Liver (tissue), 7 donors: ENCODE measurements at regions not wholly inside any gene's neighbourhood (a gene's known extent, or its start where the extent isn't known, plus 50 kb on each side); places are given as distances from the start of the nearest gene placed in this dataset.

Experiments
- DNase-seq: peaks from one replicate; pipeline ENCODE4 v3.0.0-alpha.2; 2017; ENCODE audit warnings: low spot score
- H3K27ac ChIP-seq, 2 donors: one replicate each; pipeline ENCODE4 v1.7.0; 2013; ENCODE audit warnings: inconsistent platforms in 2 of 2, low read length in 2 of 2, control low read depth in 1 of 2, low read depth in 1 of 2, mild to moderate bottlenecking in 1 of 2
- H3K27me3 ChIP-seq, 4 donors: one replicate each; pipeline versions ENCODE4 v1.6.1 to v1.7.0; 2013; ENCODE audit warnings: low read length in 3 of 4, inconsistent platforms in 1 of 4, mild to moderate bottlenecking in 1 of 4, moderate library complexity in 1 of 4; ENCODE audit not compliant: control insufficient read depth in 4 of 4, insufficient read depth in 4 of 4
- H3K36me3 ChIP-seq, 4 donors: one replicate each; pipeline versions ENCODE4 v1.6.1 to v1.7.0; 2013; ENCODE audit warnings: low read length in 3 of 4, mild to moderate bottlenecking in 3 of 4, low read depth in 1 of 4, moderate library complexity in 1 of 4; ENCODE audit not compliant: control insufficient read depth in 4 of 4, insufficient read depth in 3 of 4
- H3K4me1 ChIP-seq, 4 donors: one replicate each; pipeline versions ENCODE4 v1.6.1 to v1.7.0; 2013; ENCODE audit warnings: low read length in 3 of 4, mild to moderate bottlenecking in 3 of 4, moderate library complexity in 1 of 4; ENCODE audit not compliant: control insufficient read depth in 4 of 4, insufficient read depth in 4 of 4
- H3K4me3 ChIP-seq, 3 donors: one replicate each; pipeline versions ENCODE4 v1.6.1 to v1.7.0; 2013; ENCODE audit warnings: low read length in 3 of 3, control low read depth in 1 of 3, low read depth in 1 of 3, mild to moderate bottlenecking in 1 of 3
- H3K9ac ChIP-seq, 2 donors: one replicate each; pipeline ENCODE4 v1.7.0; 2013; ENCODE audit warnings: low read length in 2 of 2, mild to moderate bottlenecking in 2 of 2, moderate library complexity in 2 of 2, control low read depth in 1 of 2, low read depth in 1 of 2
- H3K9me3 ChIP-seq, 4 donors: one replicate each; pipeline versions ENCODE4 v1.6.1 to v1.7.0; 2013; ENCODE audit warnings: low read length in 3 of 4; ENCODE audit not compliant: control insufficient read depth in 4 of 4
- EGR1 ChIP-seq, 2 donors: IDR thresholded peaks; 2 replicates each; pipeline ENCODE4 v1.6.1; 2016 to 2018; ENCODE audit warnings: antibody characterized with exemption in 2 of 2, low read depth in 2 of 2
- FOXA1 ChIP-seq: IDR thresholded peaks from 2 replicates; pipeline ENCODE4 v1.6.1; 2016; ENCODE audit warnings: antibody characterized with exemption
- GABPA ChIP-seq, 2 donors: IDR thresholded peaks in 1 of 2; conservative IDR thresholded peaks in 1 of 2; 2 replicates each; pipeline ENCODE4 v1.6.1; 2016; ENCODE audit warnings: antibody characterized with exemption in 2 of 2, mild to moderate bottlenecking in 1 of 2, moderate library complexity in 1 of 2
- HNF4A ChIP-seq, 2 donors: conservative IDR thresholded peaks; 2 replicates each; pipeline ENCODE4 v1.6.1; 2016; ENCODE audit warnings: antibody characterized with exemption in 2 of 2, mild to moderate bottlenecking in 2 of 2
- JUND ChIP-seq, 2 donors: IDR thresholded peaks; 2 replicates each; pipeline ENCODE4 v1.6.1; 2016; ENCODE audit warnings: antibody characterized with exemption in 2 of 2
- NR2F2 ChIP-seq: IDR thresholded peaks from 2 replicates; pipeline ENCODE4 v1.6.1; 2016; ENCODE audit warnings: antibody characterized with exemption
- RAD21 ChIP-seq, 2 donors: IDR thresholded peaks; 2 replicates each; pipeline ENCODE4 v1.6.1; 2016; ENCODE audit warnings: antibody characterized with exemption in 2 of 2, mild to moderate bottlenecking in 2 of 2
- RXRA ChIP-seq, 2 donors: IDR thresholded peaks; 2 replicates each; pipeline ENCODE4 v1.6.1; 2017 to 2018; ENCODE audit warnings: antibody characterized with exemption in 2 of 2, mild to moderate bottlenecking in 1 of 2
- SP1 ChIP-seq: IDR thresholded peaks from 2 replicates; pipeline ENCODE4 v1.6.1; 2018; ENCODE audit warnings: antibody characterized with exemption, mild to moderate bottlenecking
- TAF1 ChIP-seq: conservative IDR thresholded peaks from 2 replicates; pipeline ENCODE4 v1.6.1; 2016; ENCODE audit warnings: antibody characterized with exemption, mild to moderate bottlenecking
- ZBTB33 ChIP-seq: IDR thresholded peaks from 2 replicates; pipeline ENCODE4 v1.6.1; 2016; ENCODE audit warnings: antibody characterized with exemption
- WGBS: extraction: QIAGEN DNeasy Blood & Tissue Kit; methylation state at CpG from one replicate; pipeline ENCODE4 v1.1.7; 2013; 5-methylcytosine and 5-hydroxymethylcytosine counted together
- TF ChIP-seq, protein P1 (sequence below): IDR thresholded peaks from 2 replicates; pipeline ENCODE4 v1.6.1; 2016; ENCODE audit warnings: antibody characterized with exemption
- TF ChIP-seq, protein P2 (sequence below): IDR thresholded peaks from 2 replicates; pipeline ENCODE4 v1.6.1; 2016; ENCODE audit warnings: antibody characterized with exemption, mild to moderate bottlenecking
- donor health status: healthy.
- donor health status: healthy.
- donor health status: healthy.
- donor health status: healthy.

- H3K9ac ChIP-seq, result no peak overlapping the region
- H3K36me3 ChIP-seq, result no peaks in the 10 kb centered on the region
- no peaks in the 10 kb centered on the region for H3K9me3 ChIP-seq
- 54% methylated on average over 4 of the region's 4 CpGs for WGBS
- H3K4me3 ChIP-seq, result no peak overlapping the region
- no peak for DNase-seq
- TF ChIP-seq GABPA (IDR thresholded peaks at IDR 0.05 in 1 of 2, conservative IDR thresholded peaks at IDR 0.05 in 1 of 2), result no peak
- TF ChIP-seq NR2F2, result peak; percentile 89
- TF ChIP-seq, protein P1, sequence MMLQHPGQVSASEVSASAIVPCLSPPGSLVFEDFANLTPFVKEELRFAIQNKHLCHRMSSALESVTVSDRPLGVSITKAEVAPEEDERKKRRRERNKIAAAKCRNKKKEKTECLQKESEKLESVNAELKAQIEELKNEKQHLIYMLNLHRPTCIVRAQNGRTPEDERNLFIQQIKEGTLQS, result no peak
- TF ChIP-seq RXRA (IDR thresholded peaks at IDR 0.05), result peak in 1 of 2 donors; percentile 44
- peak; percentile 51 for TF ChIP-seq SP1
- H3K27ac ChIP-seq, result no peak overlapping the region
- H3K27me3 ChIP-seq, result peaks cover 0 to 6% (median 0%) of the 10 kb centered on the region in 4 donors
- no peaks in the 10 kb centered on the region for H3K4me1 ChIP-seq
Measured at GRCh38 chr3:117610156-117610555, 900.6 kb downstream of the TUSC7 start.

DNA sequence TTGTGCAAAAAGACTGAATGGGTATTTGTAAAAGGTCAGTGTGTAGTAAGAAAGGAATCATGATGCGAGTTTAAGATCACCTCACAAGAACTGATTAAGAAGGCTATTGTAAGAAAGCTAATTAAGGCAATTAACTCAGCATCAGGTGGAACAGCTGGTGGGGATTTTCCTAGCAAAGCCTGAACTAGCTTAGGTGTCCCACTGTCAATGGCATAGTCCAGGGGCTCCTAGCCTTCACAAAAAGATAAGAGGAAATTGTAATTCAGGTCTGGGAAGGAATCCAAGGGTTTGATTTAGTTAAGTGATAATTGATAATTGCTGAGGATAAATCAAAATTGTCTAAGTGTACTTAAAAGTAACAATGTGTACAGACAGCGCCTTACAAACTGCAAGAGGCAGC, 901.6 kb downstream of the TUSC7 start:
- peaks cover 0 to 6% (median 0%) of the 10 kb centered on the region in 4 donors for H3K27me3 ChIP-seq
- WGBS, result 66% methylated on average over 2 of the region's 2 CpGs
- no peak for TF ChIP-seq NR2F2
- no peak overlapping the region for H3K4me3 ChIP-seq
- no peaks in the 10 kb centered on the region for H3K4me1 ChIP-seq
- H3K27ac ChIP-seq, result no peak overlapping the region
- H3K9me3 ChIP-seq, result no peaks in the 10 kb centered on the region
- no peak overlapping the region for H3K9ac ChIP-seq
- no peak for DNase-seq
- H3K36me3 ChIP-seq, result no peaks in the 10 kb centered on the region

DNA sequence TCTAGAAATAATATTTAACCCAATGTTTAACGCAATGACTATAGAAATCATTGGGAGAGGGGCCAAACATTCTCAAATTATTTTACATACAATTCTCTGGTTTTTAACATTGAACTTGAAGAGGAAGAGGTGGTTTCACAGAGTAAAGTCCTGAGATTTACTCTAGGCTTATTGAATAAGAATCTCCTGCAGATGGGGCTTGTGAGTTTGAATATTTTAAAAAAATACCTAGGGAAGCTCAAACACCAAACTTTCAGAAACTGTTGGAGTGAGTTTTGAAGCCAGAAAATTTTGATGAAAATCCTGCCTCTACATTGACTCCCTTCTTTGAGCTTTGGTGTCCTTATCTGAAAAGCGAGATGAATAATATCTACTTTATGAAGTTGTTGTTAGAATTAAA, 906.6 kb downstream of the TUSC7 start:
- WGBS, result 78% methylated on average over 2 of the region's 2 CpGs
- H3K4me3 ChIP-seq, result no peak overlapping the region
- H3K9me3 ChIP-seq, result no peaks in the 10 kb centered on the region
- H3K4me1 ChIP-seq, result no peaks in the 10 kb centered on the region
- TF ChIP-seq NR2F2 (no peak), RXRA (IDR thresholded peaks at IDR 0.05) (no peak), ZBTB33 (no peak)
- H3K27ac ChIP-seq, result no peak overlapping the region
- no peaks in the 10 kb centered on the region for H3K27me3 ChIP-seq
- no peak overlapping the region for H3K9ac ChIP-seq
- no peak for DNase-seq
- H3K36me3 ChIP-seq, result no peaks in the 10 kb centered on the region

DNA sequence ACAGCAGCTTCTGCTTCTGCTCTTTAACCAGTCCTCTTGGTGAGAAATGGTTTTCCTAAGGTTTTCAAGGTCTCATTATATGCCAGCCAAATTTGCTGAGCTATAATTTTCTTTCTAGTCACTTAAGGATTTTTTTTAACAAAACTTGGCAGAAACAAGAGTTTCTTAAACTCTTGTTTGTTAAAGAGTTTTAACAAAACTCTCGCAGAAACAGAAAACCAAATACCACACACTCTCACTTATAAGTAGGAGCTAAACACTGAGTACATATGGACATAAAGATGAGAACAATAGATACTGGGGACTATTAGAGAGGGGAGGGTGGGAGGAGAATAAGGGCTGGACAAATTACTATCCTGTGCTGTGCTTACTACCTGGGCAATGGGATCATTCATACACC, 908.3 kb downstream of the TUSC7 start:
- Histone ChIP-seq H3K9me3 (no peaks in the 10 kb centered on the region), H3K4me3 (no peak overlapping the region), H3K4me1 (no peaks in the 10 kb centered on the region), H3K9ac (no peak overlapping the region), H3K36me3 (no peaks in the 10 kb centered on the region), H3K27me3 (no peaks in the 10 kb centered on the region), H3K27ac (no peak overlapping the region)
- no peak for DNase-seq
- 72% methylated on average over 1 of the region's 1 CpG for WGBS
- TF ChIP-seq, protein P1, result no peak
- TF ChIP-seq EGR1 (IDR thresholded peaks at IDR 0.05; ENCODE audit: low read depth in 2 of 2), result no peak
- no peak for TF ChIP-seq RAD21 (IDR thresholded peaks at IDR 0.05)
- TF ChIP-seq RXRA (IDR thresholded peaks at IDR 0.05), result no peak
- TF ChIP-seq HNF4A (conservative IDR thresholded peaks at IDR 0.05), result no peak
- no peak for TF ChIP-seq FOXA1
- TF ChIP-seq, protein P2, sequence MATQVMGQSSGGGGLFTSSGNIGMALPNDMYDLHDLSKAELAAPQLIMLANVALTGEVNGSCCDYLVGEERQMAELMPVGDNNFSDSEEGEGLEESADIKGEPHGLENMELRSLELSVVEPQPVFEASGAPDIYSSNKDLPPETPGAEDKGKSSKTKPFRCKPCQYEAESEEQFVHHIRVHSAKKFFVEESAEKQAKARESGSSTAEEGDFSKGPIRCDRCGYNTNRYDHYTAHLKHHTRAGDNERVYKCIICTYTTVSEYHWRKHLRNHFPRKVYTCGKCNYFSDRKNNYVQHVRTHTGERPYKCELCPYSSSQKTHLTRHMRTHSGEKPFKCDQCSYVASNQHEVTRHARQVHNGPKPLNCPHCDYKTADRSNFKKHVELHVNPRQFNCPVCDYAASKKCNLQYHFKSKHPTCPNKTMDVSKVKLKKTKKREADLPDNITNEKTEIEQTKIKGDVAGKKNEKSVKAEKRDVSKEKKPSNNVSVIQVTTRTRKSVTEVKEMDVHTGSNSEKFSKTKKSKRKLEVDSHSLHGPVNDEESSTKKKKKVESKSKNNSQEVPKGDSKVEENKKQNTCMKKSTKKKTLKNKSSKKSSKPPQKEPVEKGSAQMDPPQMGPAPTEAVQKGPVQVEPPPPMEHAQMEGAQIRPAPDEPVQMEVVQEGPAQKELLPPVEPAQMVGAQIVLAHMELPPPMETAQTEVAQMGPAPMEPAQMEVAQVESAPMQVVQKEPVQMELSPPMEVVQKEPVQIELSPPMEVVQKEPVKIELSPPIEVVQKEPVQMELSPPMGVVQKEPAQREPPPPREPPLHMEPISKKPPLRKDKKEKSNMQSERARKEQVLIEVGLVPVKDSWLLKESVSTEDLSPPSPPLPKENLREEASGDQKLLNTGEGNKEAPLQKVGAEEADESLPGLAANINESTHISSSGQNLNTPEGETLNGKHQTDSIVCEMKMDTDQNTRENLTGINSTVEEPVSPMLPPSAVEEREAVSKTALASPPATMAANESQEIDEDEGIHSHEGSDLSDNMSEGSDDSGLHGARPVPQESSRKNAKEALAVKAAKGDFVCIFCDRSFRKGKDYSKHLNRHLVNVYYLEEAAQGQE, result no peak
- no peak for TF ChIP-seq JUND (IDR thresholded peaks at IDR 0.05)
- no peak for TF ChIP-seq ZBTB33
- TF ChIP-seq TAF1, result no peak
